Fibroblast of skin of right quadriceps (primary cell): ENCODE measurements at regions not wholly inside any gene's neighbourhood (a gene's known extent, or its start where the extent isn't known, plus 50 kb on each side); places are given as distances from the start of the nearest gene placed in this dataset.
"Not testable (repeated sequence)": the region's sequence is repeated elsewhere in the genome, so short reads cannot be mapped to it uniquely, and the experiment has no call there.

Experiments
- DNase-seq: peaks from one replicate; pipeline ENCODE4 v3.0.0-alpha.2; 2013

- no peak for DNase-seq
Measured at GRCh38 chr5:163794993-163795392, 289.6 kb downstream of the MAT2B start.

- peak; percentile 32 for DNase-seq
Measured at GRCh38 chr5:163807781-163808180, 302.4 kb downstream of the MAT2B start.

GRCh38 chr5:163809473-163809872, 304.1 kb downstream of the MAT2B start:
- DNase-seq = peak; percentile 25

- no peak for DNase-seq
Measured at GRCh38 chr5:163813900-163814299, 308.5 kb downstream of the MAT2B start.

- DNase-seq = no peak
Measured at GRCh38 chr5:163815240-163815791, 309.9 kb downstream of the MAT2B start.

- DNase-seq = peak; percentile 18
Measured at GRCh38 chr5:163821142-163821541, 315.7 kb downstream of the MAT2B start.

- DNase-seq = no peak
Measured at GRCh38 chr5:163822548-163822947, 317.1 kb downstream of the MAT2B start.

- DNase-seq = no peak
Measured at GRCh38 chr5:163825661-163826060, 320.2 kb downstream of the MAT2B start.

GRCh38 chr5:163826201-163826600, 320.8 kb downstream of the MAT2B start:
- DNase-seq = no peak

- no peak for DNase-seq
Measured at GRCh38 chr5:163832155-163832554, 326.7 kb downstream of the MAT2B start.

GRCh38 chr5:163838738-163839137, 333.3 kb downstream of the MAT2B start:
- peak; percentile 8 for DNase-seq

- peak; percentile 83 for DNase-seq
Measured at GRCh38 chr5:163846512-163846911, 341.1 kb downstream of the MAT2B start.

GRCh38 chr5:163855754-163856153, 350.3 kb downstream of the MAT2B start:
- no peak for DNase-seq

- no peak for DNase-seq
Measured at GRCh38 chr5:163861670-163862069, 356.3 kb downstream of the MAT2B start.

GRCh38 chr5:163867324-163867723, 361.9 kb downstream of the MAT2B start:
- DNase-seq = peak; percentile 39

- DNase-seq = no peak
Measured at GRCh38 chr5:163867738-163868137, 362.3 kb downstream of the MAT2B start.

GRCh38 chr5:163869581-163869980, 364.2 kb downstream of the MAT2B start:
- DNase-seq = no peak

- DNase-seq = no peak
Measured at GRCh38 chr5:163870441-163870840, 365.0 kb downstream of the MAT2B start.

- DNase-seq = no peak
Measured at GRCh38 chr5:163874431-163874830, 369.0 kb downstream of the MAT2B start.

- DNase-seq = not testable (repeated sequence)
Measured at GRCh38 chr5:163874912-163875311, 369.5 kb downstream of the MAT2B start.

GRCh38 chr5:163877865-163878264, 372.4 kb downstream of the MAT2B start:
- DNase-seq = no peak

- no peak for DNase-seq
Measured at GRCh38 chr5:163878490-163878889, 373.1 kb downstream of the MAT2B start.

GRCh38 chr5:163880302-163880701, 374.9 kb downstream of the MAT2B start:
- DNase-seq = peak; percentile 90

GRCh38 chr5:163885117-163885516, 379.7 kb downstream of the MAT2B start:
- no peak for DNase-seq

GRCh38 chr5:163887854-163888253, 382.4 kb downstream of the MAT2B start:
- DNase-seq = no peak

- peak; percentile 52 for DNase-seq
Measured at GRCh38 chr5:163888366-163888765, 382.9 kb downstream of the MAT2B start.
